Esophagus muscularis mucosa (tissue), 4 donors: ENCODE measurements at regions not wholly inside any gene's neighbourhood (a gene's known extent, or its start where the extent isn't known, plus 50 kb on each side); places are given as distances from the start of the nearest gene placed in this dataset.

ENCODE experiments used
- DNase-seq: peaks from one replicate; pipeline ENCODE4 v3.0.0-alpha.2; 2017; ENCODE audit errors: extremely low spot score
- H3K27ac ChIP-seq, 4 donors: fragments of 200-600 bp; sonication (generic); replicated peaks in 1 of 4; 1 replicate in 3 of 4; 2 replicates in 1 of 4; pipeline ENCODE4 v1.5.1; 2016 to 2019; ENCODE audit warnings: mild to moderate bottlenecking in 1 of 4
- H3K27me3 ChIP-seq, 4 donors: fragments of 200-600 bp; sonication (generic); one replicate each; pipeline versions ENCODE4 v1.5.1 to v1.6.0; 2016 to 2019
- H3K36me3 ChIP-seq, 4 donors: fragments of 200-600 bp; sonication (generic); one replicate each; pipeline ENCODE4 v1.5.1; 2016 to 2019
- H3K4me1 ChIP-seq, 4 donors: fragments of 200-600 bp; sonication (generic); one replicate each; pipeline ENCODE4 v1.5.1; 2016 to 2019
- H3K4me3 ChIP-seq, 4 donors: fragments of 200-600 bp; sonication (generic); 1 replicate in 2 of 4; 2 replicates in 2 of 4; pipeline ENCODE4 v1.5.1; 2016 to 2019; ENCODE audit warnings: mild to moderate bottlenecking in 4 of 4, moderate library complexity in 1 of 4
- H3K9me3 ChIP-seq, 4 donors: fragments of 200-600 bp; sonication (generic); 1 replicate in 3 of 4; 2 replicates in 1 of 4; pipeline ENCODE4 v1.5.1; 2016 to 2019
- CTCF ChIP-seq, 3 experiments: fragments of 200-600 bp in 2 of 3; fragments of 450-650 bp in 1 of 3; sonication (generic) in 2 of 3; IDR thresholded peaks; one replicate each; pipeline ENCODE4 v1.5.1; 2017 to 2019; ENCODE audit warnings: antibody characterized with exemption in 3 of 3, mild to moderate bottlenecking in 2 of 3, moderate library complexity in 1 of 3
- EP300 ChIP-seq: sonication (generic); formaldehyde crosslinking; IDR thresholded peaks from one replicate; pipeline ENCODE4 v1.6.1; 2017; ENCODE audit warnings: antibody characterized with exemption
- POLR2A ChIP-seq: fragments of 450-650 bp; IDR thresholded peaks from one replicate; pipeline ENCODE4 v1.6.1; 2017; ENCODE audit warnings: antibody characterized with exemption, moderate library complexity, mild to moderate bottlenecking, low read depth
- POLR2AphosphoS5 ChIP-seq, 2 donors: sonication (generic); formaldehyde crosslinking; IDR thresholded peaks; one replicate each; pipeline ENCODE4 v1.6.1; 2017; ENCODE audit warnings: antibody characterized with exemption in 2 of 2
- whole genome bisulfite sequencing: methylation state at CpG from one replicate; pipeline ENCODE4 v1.1.5; 2018; 5-methylcytosine and 5-hydroxymethylcytosine counted together
- intact Hi-C: fragments of 100-400 bp; cut with DNase I; formaldehyde crosslinking; loops from one replicate; pipeline ENCODE4 v1.15.1; 2023

DNA sequence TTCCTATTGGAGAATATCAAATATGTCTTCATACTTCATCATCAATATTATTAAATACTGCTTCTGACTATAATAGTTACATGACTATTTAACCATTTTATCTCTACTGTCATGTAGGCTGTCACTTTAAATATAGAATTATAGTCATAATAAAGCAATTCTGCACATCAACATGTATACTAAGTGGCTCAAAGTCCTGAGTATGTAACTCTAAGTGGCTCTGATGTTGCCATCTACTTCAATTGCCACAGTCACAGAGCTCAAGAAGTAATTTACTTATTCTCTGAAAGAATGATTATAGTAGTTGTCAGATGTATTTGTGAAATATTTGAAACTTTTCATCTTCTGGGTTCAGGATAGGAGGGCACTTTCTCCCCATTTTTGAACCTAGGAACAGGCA, 202.3 kb downstream of the KITLG start:
- H3K4me3 ChIP-seq = no peak overlapping the region
- no peak for DNase-seq
- TF ChIP-seq CTCF (IDR thresholded peaks at IDR 0.05) (no peak), POLR2AphosphoS5 (IDR thresholded peaks at IDR 0.05) (no peak), POLR2A (no peak)
- H3K4me1 ChIP-seq = no peaks in the 10 kb centered on the region
- H3K27me3 ChIP-seq = no peaks in the 10 kb centered on the region
- H3K36me3 ChIP-seq = no peaks in the 10 kb centered on the region
- no peak overlapping the region for H3K27ac ChIP-seq
- intact Hi-C loops = no loop called here
- H3K9me3 ChIP-seq = no peaks in the 10 kb centered on the region

- no peak for TF ChIP-seq EP300
- no peak for TF ChIP-seq POLR2AphosphoS5 (IDR thresholded peaks at IDR 0.05)
- no peak for TF ChIP-seq CTCF (IDR thresholded peaks at IDR 0.05)
- TF ChIP-seq POLR2A = no peak
- no peak overlapping the region for H3K27ac ChIP-seq
- H3K4me1 ChIP-seq = no peaks in the 10 kb centered on the region
- DNase-seq = no peak
- intact Hi-C loops = no loop called here
- H3K4me3 ChIP-seq = no peak overlapping the region
- no peaks in the 10 kb centered on the region for H3K36me3 ChIP-seq
- H3K9me3 ChIP-seq = no peaks in the 10 kb centered on the region
- WGBS = 76% methylated on average over 3 of the region's 3 CpGs
- H3K27me3 ChIP-seq = no peaks in the 10 kb centered on the region
Measured at GRCh38 chr12:88381466-88381865, 198.8 kb downstream of the KITLG start.

DNA sequence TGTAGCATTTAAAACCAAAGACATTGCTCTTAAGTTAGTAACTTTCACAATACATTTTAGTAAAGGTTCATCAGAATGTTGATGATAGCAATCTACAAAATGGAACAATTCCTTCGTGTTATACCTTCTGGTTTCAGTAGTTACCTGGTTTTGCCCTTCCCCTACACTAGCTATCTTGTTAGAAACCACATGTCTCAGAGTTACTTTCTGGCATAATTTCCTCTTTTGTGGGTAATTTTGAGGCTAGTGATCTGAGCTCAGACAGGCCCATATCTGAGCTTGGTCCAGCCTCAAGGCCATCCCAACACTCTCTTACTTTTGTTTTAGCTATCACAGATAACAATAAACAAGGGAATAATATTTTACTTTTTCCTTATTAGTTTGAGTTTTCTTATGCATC, 196.9 kb downstream of the KITLG start:
- WGBS = 100% methylated on average over 1 of the region's 1 CpG

DNA sequence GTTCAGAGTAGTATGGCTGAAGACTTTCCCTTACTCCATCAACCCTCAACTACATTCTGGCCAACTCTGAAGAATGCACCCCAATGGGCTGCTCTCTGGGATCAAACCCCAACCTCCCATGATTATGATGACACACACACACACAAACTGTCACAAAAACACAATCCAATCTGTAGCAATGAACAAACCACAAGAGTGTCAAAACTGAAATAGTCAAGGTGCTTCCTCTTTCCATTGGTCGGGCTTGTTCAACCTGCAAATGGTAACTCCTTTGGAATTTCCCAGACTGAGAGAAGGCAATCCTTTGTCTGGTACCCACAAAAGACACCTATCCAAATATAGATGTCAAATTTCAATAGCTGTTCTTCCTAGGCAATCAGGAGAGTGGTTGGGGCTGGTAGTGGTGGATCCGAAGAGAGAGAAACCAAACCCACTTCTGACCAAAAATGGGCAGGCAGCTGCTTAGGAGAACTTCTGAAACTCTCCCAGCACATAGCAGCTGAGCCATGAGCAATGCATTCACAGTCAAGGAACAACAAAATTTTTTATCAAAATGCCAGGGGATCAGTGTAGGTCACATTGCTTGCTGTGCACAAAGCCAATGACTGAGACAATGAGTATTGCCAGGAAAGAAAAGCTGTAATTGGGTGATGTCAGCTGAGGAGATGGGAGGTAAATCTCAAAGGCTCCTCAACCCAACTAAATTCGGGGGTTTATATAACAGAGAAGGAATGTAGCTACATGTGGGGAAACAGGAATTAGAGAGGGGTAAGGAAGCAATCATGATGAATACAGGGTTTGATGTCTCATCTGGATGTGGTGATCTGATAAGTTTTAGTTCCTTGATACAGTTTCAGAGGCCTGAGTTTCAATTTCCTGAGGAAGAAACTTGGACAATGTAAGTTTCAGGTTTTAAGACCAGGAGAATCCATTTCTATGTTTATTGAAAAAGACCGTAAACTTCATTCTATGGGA, 191.4 kb downstream of the KITLG start:
- WGBS = 78% methylated on average over 4 of the region's 4 CpGs
- Histone ChIP-seq H3K27me3 (no peaks in the 10 kb centered on the region), H3K4me3 (no peak overlapping the region), H3K4me1 (peaks cover 0 to 13% (median 7%) of the 10 kb centered on the region in 4 donors), H3K36me3 (no peaks in the 10 kb centered on the region), H3K9me3 (no peaks in the 10 kb centered on the region), H3K27ac (no peak overlapping the region)
- intact Hi-C loops = no loop called here
- TF ChIP-seq POLR2AphosphoS5 (IDR thresholded peaks at IDR 0.05) (no peak), POLR2A (no peak), EP300 (no peak), CTCF (IDR thresholded peaks at IDR 0.05) (no peak)
- DNase-seq = no peak

More for the DNA sequence above, 196.9 kb downstream of the KITLG start:
- DNase-seq = no peak
- H3K4me1 ChIP-seq = no peaks in the 10 kb centered on the region
- no peak overlapping the region for H3K4me3 ChIP-seq
- no peaks in the 10 kb centered on the region for H3K9me3 ChIP-seq
- no peak overlapping the region for H3K27ac ChIP-seq
- no peaks in the 10 kb centered on the region for H3K27me3 ChIP-seq
- H3K36me3 ChIP-seq = no peaks in the 10 kb centered on the region
- no peak for TF ChIP-seq EP300
- intact Hi-C loops = no loop called here

DNA sequence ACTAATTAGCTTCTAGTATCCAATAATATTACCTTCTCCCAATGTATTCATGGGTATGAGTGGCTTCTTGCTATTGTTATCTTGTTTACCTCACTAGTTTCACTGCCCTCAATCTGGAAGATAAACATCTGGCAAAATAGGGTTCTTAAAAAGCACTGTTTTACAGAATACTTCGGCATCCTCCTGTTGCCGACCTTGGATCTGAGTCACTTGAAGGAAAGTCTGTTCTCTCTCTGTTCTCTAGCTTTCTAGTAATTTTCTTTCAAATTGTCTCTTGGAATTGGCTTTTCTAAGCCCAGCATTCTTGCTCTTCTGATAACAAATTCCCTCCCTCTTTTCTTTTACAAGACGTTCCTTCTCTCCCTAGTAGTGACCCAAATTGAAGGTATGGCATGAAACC, 189.5 kb downstream of the KITLG start:
- Histone ChIP-seq H3K27ac (no peak overlapping the region), H3K4me1 (peaks cover 0 to 13% (median 7%) of the 10 kb centered on the region in 4 donors), H3K27me3 (no peaks in the 10 kb centered on the region), H3K9me3 (peaks cover 0 to 4% (median 2%) of the 10 kb centered on the region in 4 donors), H3K4me3 (no peak overlapping the region), H3K36me3 (no peaks in the 10 kb centered on the region)
- intact Hi-C loops = loop anchor here (10.0 kb wide), 1 partner anchor 206 kb away; no protein-coding TSS in a partner anchor
- TF ChIP-seq CTCF (IDR thresholded peaks at IDR 0.05) (no peak), EP300 (no peak), POLR2A (no peak), POLR2AphosphoS5 (IDR thresholded peaks at IDR 0.05) (no peak)
- no peak for DNase-seq
- 89% methylated on average over 3 of the region's 3 CpGs for WGBS
